Esophagus (tissue), 2 donors: ENCODE measurements at regions not wholly inside any gene's neighbourhood (a gene's known extent, or its start where the extent isn't known, plus 50 kb on each side); places are given as distances from the start of the nearest gene placed in this dataset.
A peak's percentile ranks its signal among the peaks of the same experiment; 100 is the strongest.
"Not testable (repeated sequence)": the region's sequence is repeated elsewhere in the genome, so short reads cannot be mapped to it uniquely, and the experiment has no call there.

Experiments
- H3K27ac ChIP-seq, 2 donors: one replicate each; pipeline ENCODE4 v1.5.1; 2013; ENCODE audit warnings: low read depth in 2 of 2, mild to moderate bottlenecking in 2 of 2, inconsistent platforms in 1 of 2, low read length in 1 of 2, moderate library complexity in 1 of 2
- H3K27me3 ChIP-seq, 2 donors: one replicate each; pipeline ENCODE4 v1.6.1; 2013; ENCODE audit warnings: low read length in 2 of 2, control low read depth in 1 of 2, mild to moderate bottlenecking in 1 of 2; ENCODE audit not compliant: insufficient read depth in 2 of 2, control insufficient read depth in 1 of 2
- H3K36me3 ChIP-seq, 2 donors: one replicate each; pipeline ENCODE4 v1.6.1; 2013; ENCODE audit warnings: low read length in 1 of 2; ENCODE audit not compliant: control insufficient read depth in 2 of 2, insufficient read depth in 2 of 2
- H3K4me1 ChIP-seq, 2 donors: one replicate each; pipeline ENCODE4 v1.6.1; 2013; ENCODE audit warnings: low read length in 1 of 2; ENCODE audit not compliant: control insufficient read depth in 2 of 2, insufficient read depth in 2 of 2
- H3K4me3 ChIP-seq, 2 donors: one replicate each; pipeline ENCODE4 v1.5.1; 2013; ENCODE audit warnings: low read length in 2 of 2, mild to moderate bottlenecking in 2 of 2, low read depth in 1 of 2, moderate library complexity in 1 of 2
- H3K9me3 ChIP-seq, 2 donors: one replicate each; pipeline ENCODE4 v1.6.1; 2013; ENCODE audit warnings: mild to moderate bottlenecking in 2 of 2, low read depth in 1 of 2, low read length in 1 of 2, moderate library complexity in 1 of 2; ENCODE audit not compliant: control insufficient read depth in 2 of 2, insufficient read depth in 1 of 2
- WGBS, 2 donors: extraction: QIAGEN DNeasy Blood & Tissue Kit; methylation state at CpG; one replicate each; pipeline ENCODE4 v1.1.7; 2013; 5-methylcytosine and 5-hydroxymethylcytosine counted together
- donor health status: healthy with polysubstance abuse.
- donor health status: Bipolar disorder and iron deficiency.

DNA sequence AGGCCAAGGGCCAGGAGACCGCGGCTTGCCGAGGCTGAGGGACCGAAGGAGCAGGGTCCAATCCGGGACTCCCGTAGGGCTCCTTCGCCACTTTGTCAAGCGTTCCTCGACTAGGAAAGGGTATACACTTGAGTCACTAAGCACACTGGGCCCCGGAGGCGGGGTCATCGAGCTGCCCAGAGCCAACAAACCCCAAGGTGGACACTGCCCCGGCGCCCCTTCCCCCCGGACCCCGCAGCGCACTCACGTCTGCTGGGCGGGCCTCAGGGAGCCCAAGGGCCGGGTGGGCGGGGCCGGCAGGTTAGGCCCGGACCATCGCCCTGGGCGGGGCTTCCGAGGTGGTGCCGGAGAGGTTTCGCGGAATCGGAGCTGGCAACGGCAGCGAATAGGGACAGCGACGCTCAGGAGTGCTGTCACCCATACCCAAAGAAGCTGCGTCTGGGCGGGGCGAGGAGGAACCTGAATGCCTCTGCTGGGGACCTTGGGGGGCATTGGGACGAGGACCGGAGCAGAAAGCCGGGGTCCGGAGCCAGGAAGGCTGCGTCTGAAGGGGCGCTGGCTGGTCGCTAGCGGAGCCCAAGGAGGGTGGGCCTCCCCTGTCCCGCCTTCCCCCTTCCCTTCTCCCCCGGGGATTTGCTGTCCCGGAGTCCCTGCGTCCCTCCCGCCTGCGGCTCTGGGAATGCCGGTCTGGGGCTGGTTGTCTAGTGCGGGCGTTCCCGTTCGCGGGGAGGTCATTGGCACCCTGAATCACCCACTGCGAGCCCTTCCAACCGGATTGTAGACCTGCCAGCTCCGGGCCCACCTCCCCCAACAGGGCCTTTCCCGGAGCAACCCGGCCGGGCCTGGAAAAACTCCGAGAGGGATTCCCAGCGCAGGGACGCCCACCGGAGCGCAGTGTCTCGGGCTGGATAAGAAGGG lies 118.2 kb upstream of the SMURF2 start:
- H3K4me1 ChIP-seq, result peaks cover 3 to 29% of the 10 kb centered on the region in 2 donors

DNA sequence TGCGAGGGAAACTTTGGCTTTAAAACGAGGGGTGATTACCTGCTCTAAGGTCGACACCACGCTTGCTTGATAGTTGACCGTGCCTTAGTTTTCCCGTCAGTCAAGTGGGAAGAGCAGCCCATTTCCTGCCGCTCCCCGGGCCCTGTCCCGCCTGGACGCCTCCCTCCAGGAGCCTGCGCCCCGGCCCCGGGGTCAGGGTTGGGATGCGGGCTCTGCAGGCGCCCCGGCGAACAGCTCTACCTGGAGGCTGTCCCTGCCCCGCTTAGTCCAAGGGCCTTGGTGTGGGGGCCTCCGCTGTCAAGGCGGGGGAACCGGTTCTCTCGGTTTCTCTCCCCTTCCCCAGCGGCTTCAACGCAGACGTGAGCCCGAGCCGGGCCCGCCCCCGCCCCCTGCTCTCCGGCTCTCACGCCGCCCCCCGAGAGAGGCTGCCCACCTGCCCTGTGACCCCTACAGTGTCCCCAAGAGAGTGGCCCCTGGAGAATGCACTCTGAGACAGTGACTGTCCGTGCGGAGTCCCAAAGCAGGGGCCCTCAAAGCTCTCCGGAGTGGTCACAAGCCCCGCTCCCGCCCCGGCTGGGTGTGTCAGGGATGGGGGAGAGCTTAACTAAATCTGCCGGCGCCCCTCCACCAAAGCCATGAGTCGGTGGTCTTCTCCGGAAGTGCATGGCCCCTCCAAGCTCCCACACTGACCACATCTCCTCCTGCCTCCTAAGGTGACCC lies 117.4 kb upstream of the SMURF2 start:
- 12 to 20% methylated on average over 34 to 43 of the region's 43 CpGs for WGBS, 2 donors
- Histone ChIP-seq H3K4me3 (peak overlapping the region; percentile 51 to 61), H3K27ac (peak overlapping the region; percentile 82 to 90), H3K9me3 (no peaks in the 10 kb centered on the region), H3K27me3 (no peaks in the 10 kb centered on the region), H3K4me1 (peaks cover 3 to 29% of the 10 kb centered on the region in 2 donors), H3K36me3 (peaks cover 0 to 12% of the 10 kb centered on the region in 2 donors)

More for the DNA sequence above, 118.2 kb upstream of the SMURF2 start:
- WGBS, 2 donors, result 1 to 3% methylated on average over 64 to 69 of the region's 69 CpGs
- H3K9me3 ChIP-seq, result no peaks in the 10 kb centered on the region
- no peaks in the 10 kb centered on the region for H3K27me3 ChIP-seq
- peaks cover 3 to 16% of the 10 kb centered on the region in 2 donors for H3K36me3 ChIP-seq
- peak overlapping the region; percentile 61 to 72 for H3K4me3 ChIP-seq
- peak overlapping the region; percentile 88 to 90 for H3K27ac ChIP-seq

DNA sequence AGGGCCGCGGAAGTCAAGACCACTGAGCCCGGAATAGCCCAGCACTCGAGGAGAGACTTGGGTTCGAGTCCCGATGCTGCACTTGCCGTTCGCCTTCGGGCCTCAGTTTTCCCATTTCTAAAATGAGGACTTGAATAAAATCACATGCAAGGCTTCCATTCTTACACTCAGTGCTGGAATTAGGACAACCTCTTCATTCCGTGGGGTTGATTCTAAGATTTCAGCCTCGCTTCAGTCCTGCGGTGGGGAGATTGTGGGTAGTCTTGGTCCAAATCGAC lies 116.9 kb upstream of the SMURF2 start:
- Histone ChIP-seq H3K4me1 (peaks cover 5 to 29% of the 10 kb centered on the region in 2 donors), H3K27ac (peak overlapping the region in 1 of 2 donors; percentile 82), H3K4me3 (peak overlapping the region; percentile 51 to 61)
- not testable (repeated sequence) for H3K36me3 ChIP-seq, H3K9me3 ChIP-seq, H3K27me3 ChIP-seq
- WGBS, 2 donors, result 31 to 34% methylated on average over 13 of the region's 13 CpGs

DNA sequence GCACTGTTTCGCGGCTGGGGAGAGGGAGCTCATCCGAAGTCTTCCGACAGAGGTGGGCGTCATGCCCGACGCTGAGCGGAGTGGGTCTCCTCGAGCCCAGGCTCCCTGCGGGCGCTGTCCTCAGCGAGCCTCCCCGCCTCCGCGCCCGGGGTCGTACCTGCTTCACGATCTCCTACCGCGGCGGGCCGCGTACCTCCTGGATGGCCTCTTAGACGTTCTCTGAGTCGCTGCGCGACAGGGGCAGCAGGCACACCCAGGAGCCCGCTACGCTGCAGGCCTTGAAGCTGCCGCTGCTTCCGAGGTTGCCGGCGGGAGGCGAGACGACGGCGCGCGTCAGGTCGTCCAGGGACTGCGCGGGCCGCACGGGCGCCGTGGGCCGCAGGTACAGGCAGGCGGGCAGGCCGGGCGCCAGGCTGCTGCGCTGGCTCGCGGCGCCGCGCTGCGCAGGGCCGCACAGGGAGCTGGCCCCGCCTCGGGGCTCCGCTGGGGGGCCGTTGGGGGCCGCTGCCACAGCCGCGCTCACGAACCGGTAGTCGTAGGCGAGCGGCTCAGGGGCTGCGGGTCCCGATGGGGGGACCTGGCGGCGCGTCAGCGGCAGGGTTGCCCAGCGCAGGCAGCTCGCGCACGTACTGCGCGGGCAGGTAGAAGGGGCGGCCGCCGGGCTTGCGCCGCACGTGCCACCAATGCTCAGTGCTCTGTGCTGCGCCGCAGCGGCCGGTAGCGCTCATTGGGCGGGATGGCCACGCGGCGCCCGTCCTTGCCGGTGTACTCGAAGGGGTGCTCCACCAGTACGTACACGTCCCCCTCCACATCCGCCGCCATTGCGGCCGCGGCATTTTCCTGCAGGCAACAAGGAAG lies 116.4 kb upstream of the SMURF2 start:
- peaks cover 5 to 29% of the 10 kb centered on the region in 2 donors for H3K4me1 ChIP-seq
- WGBS, 2 donors, result 21 to 22% methylated on average over 101 to 107 of the region's 107 CpGs
- peak overlapping the region; percentile 46 to 61 for H3K4me3 ChIP-seq
- H3K27me3 ChIP-seq, result no peaks in the 10 kb centered on the region
- no peaks in the 10 kb centered on the region for H3K9me3 ChIP-seq
- peaks cover 0 to 6% of the 10 kb centered on the region in 2 donors for H3K36me3 ChIP-seq
- peak overlapping the region in 1 of 2 donors; percentile 82 for H3K27ac ChIP-seq

DNA sequence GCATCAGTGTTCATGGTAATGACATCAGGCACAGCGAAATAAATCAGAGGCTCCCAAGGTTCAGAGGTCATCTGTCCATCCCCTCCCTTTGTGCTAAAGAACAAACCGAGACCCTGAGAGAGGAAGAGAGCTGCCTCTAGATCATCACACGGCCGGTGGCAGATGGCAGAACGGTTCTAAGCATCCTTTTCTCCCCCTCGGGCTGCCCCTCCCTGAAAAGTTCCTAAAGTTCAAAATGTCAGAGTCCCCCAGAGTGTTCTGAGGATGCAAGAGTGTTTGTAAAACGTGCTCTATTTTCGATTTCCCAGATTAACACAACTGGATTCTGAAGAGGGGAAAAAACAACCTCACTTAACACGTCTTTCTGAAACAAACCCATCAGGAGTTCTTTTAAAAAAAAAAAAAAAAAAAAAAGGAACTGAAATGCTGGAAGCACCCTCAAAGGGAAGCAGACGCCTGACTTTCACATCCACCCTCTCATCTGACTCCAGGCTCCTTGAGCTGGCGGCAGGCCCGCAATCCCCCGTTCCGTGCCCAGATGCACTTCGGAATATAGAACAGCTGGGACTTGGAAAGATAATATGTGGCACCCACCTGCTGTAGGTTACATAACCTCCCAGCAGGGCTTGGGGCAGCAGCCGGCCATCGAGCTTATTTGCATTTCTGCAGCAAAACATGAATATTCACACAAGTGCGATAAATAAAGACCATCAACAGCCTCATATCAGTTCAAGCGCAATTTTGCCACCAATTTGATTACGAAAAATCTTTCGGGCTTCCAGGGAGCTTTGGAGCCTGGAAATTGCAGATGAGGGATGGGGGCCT lies 115.5 kb upstream of the SMURF2 start:
- H3K36me3 ChIP-seq, result peaks cover 0 to 6% of the 10 kb centered on the region in 2 donors
- no peaks in the 10 kb centered on the region for H3K9me3 ChIP-seq
- H3K4me3 ChIP-seq, result peak overlapping the region; percentile 46 to 61
- 22 to 23% methylated on average over 21 of the region's 21 CpGs for WGBS, 2 donors
- H3K4me1 ChIP-seq, result peaks cover 5 to 29% of the 10 kb centered on the region in 2 donors
- peak overlapping the region; percentile 61 to 62 for H3K27ac ChIP-seq
- no peaks in the 10 kb centered on the region for H3K27me3 ChIP-seq

DNA sequence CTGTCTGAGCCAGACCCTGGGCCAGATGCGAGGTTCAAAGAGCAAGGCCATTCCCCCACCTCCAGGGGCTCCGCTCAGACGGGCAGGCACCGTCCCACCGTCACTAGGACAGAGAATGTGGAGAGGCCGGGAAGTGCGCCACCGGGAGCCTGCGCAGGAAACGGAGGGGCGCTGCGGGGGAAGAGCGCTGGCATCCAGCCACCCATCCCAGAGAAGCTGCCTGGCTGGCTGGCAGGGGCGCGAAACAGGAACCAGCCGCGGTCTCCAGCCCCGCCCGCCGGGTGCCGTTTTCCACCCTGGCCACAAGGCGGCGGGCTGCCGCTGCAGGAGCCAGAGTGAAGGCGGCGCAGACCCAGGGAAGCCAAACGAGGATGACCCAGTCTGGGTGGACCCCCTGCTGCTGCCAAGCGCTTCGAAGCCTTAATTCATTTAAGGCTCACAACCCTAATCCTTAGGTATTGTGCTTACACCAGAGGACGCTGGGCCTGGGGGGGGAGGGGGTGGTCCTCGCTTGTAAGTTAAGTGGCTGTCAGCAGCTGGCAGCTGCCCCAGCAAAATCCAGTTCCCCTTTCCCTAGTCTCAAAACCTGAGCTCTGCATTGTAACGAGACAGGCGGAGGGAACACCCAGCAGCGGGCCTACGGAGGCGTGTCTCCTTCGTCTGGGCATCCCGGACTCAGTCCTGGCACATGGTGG lies 114.8 kb upstream of the SMURF2 start:
- H3K4me3 ChIP-seq, result peak overlapping the region; percentile 19 to 61
- H3K27me3 ChIP-seq, H3K36me3 ChIP-seq, H3K9me3 ChIP-seq: not testable (repeated sequence)
- WGBS, 2 donors, result 3 to 4% methylated on average over 38 of the region's 38 CpGs
- peak overlapping the region; percentile 61 to 62 for H3K27ac ChIP-seq
- peaks cover 5 to 26% of the 10 kb centered on the region in 2 donors for H3K4me1 ChIP-seq

DNA sequence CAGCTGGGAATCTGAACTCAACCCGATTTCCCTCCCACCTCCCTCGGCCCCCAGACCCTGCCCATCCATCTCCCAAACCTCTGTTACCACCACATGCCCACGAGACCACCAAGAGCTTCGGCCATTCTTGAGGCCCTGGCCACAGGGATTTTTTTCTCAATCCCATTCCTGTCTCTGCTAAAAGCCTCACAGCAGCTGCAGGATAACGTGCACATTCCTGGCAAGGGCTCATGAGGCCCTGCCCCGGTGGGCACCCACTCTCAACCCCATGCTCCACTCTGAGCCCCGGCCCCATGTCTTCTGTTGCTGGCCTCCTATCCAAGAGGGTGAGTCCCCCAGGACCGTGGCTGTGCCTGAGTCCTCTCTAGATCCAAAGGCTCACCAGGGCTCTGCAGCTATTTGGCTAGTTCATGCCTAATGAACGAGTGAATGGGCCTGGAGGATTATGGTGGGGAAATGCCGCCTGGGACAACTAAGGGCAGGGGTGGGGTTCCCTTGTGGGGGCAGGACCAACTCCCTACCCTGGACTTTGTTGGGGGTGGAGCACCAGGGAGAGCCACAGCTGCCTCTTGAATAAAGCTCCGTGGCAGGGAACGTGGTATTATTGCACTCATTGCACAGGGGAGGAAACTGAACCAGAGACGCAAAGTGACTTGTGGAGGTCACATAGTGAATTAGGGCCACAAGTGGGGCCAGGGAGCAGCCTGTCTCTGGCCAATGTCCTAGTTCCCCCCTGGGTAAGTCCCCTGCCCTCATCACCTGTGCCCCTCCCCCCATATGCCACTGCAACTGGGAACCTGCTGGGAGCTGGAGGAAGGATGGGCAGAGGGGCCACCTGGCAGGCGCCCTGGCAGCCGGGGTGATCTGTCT lies 113.8 kb upstream of the SMURF2 start:
- H3K4me1 ChIP-seq, result peaks cover 5 to 20% of the 10 kb centered on the region in 2 donors
- no peaks in the 10 kb centered on the region for H3K27me3 ChIP-seq
- no peaks in the 10 kb centered on the region for H3K9me3 ChIP-seq
- peak overlapping the region in 1 of 2 donors; percentile 0 for H3K27ac ChIP-seq
- no peak overlapping the region for H3K4me3 ChIP-seq
- WGBS, 2 donors, result 69 to 75% methylated on average over 13 to 14 of the region's 15 CpGs
- peaks cover 0 to 1% of the 10 kb centered on the region in 2 donors for H3K36me3 ChIP-seq
